ENCODE measurements at regions not wholly inside any gene's neighbourhood (a gene's known extent, or its start where the extent isn't known, plus 50 kb on each side); places are given as distances from the start of the nearest gene placed in this dataset.
"Not testable (repeated sequence)": the region's sequence is repeated elsewhere in the genome, so short reads cannot be mapped to it uniquely, and the experiment has no call there.

DNA sequence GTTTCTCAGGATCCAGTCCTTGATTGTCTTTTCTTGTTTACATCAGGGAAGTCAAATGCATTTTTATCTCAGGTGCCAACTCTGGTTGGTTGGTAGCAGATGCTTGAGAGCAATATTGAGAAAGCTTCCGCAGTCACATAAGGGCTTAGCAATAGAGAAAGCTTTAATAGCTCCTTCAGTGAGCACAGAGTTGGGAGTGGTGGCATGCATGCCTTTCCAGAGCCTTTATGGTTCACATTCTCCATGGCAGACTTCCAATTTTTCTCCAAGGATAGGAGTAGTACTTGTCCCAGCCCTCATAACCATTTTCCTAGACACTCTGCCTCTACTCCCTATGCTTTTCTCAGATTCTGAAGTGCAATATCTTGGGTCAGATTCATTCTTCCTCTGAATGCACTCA, 280.4 kb downstream of the AEBP2 start:
- no peak for DNase-seq

DNA sequence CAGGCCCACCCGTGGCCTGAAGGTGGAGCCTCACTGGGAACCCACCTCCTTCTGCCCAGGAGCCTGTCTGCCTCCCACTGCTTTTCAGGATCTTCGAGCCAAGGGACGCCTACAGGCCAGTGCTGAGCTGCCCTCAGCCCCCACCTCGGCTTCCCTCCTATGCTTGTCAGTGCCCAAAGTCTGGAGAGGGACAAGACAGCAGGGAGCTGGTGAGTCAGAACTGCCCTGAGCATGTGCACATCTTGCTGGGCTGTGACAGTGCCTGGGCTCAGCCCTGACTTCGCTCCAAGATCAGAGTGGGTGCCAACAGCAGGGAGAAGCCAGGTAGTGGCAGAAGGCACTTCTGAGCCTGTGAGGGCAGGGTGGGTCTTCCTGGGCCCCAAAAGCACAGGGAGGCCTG, 286.8 kb downstream of the AEBP2 start:
- DNase-seq = no peak

- DNase-seq = no peak
These were observed 287.3 kb downstream of the AEBP2 start for GRCh38 chr12:19726592-19726991.

- no peak for DNase-seq
These were observed 297.7 kb downstream of the AEBP2 start for GRCh38 chr12:19737019-19737418.

- no peak for DNase-seq
These were observed 300.0 kb downstream of the AEBP2 start for GRCh38 chr12:19739195-19739776.

GRCh38 chr12:19740472-19741131, 301.3 kb downstream of the AEBP2 start:
- no peak for DNase-seq

DNA sequence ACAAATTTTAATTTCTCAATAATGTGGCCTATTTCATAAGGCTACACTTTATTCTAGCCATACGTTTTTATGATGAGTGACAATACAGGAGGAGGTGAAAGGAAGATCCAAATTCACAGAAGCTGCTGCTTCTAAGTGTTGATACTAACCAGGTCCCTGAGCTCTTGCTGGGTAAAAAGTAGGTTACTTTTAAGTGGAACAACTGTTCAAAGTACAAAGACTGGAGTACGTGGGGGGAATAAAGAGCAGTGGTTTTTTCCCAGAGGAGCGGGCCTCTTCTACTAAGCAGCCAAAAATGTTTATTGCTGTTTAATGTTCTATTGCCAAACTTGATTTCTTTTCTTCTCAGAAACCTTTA, 301.8 kb downstream of the AEBP2 start:
- no peak for DNase-seq

DNA sequence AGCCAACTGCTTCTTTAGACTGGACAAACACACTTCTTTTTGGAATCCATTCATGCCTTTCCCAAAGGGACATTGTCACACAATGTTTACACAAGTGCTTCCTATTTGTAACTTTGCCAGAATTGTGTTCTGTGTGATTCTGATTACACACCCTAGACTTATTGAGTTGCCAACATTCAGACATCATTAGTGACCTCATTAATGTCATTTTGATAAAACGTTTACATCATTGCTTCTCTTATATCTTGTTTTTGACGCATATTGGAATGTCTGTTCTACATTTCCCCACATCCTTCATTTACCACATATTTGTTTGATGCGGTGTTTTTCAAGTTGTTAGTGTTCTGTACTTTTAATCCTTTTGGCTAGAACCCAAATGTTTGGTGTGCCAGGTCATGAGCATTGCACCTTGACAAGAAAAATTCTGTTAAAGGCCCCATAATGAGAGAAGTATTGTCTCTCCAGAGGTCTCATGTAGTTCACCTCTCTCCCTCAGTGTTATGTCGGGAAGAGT, 305.5 kb downstream of the AEBP2 start:
- no peak for DNase-seq

DNA sequence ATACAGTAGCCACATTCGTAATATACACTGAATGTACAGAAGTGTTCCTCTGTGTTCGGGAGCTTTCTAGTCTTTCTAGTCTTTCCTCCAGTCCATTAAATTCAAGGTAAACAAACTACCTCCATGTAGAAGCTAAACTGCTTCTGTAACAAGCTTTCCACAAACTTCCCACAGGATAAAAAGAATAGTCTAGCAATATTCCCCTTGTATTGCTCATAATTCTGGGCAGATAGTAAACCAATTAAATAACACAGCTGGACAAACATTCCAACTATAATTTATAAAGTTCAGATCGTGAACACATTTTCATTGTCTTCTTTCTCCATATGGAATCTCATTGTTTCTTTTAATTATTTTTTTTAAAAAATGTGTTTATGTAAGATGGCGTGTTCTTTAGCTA, 307.2 kb downstream of the AEBP2 start:
- DNase-seq = no peak

DNA sequence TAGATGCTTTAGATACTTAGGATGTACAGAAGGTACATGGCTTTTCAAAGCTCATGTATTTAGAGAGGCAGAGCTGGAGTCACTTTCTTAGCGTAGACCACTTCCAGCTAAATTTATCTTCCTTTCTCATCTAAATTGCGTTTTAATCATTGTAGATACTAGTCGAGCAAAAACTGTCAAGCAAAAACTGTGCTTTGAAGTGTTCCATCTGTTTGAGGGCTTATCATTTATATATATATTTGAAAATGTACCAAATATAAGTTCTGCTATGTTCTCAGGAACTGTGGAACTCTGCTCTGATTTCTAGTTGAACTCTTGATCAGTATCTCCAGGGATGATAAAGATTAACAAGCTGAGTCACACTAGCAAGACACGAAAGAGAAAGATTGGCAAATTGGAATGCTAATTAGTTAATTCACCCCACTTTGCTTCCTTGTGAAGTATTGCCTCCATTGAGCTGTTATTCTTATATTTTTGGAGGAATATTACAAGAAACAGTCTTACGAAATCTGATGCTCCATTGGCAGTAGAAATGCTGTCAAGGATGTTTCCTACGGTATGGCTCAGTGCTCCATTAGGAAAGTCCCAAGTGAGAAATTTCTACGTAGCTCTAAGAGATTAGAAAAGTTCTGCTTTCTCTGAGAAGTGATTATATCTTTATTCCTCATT, 310.7 kb downstream of the AEBP2 start:
- DNase-seq = no peak

GRCh38 chr12:19751078-19751477, 311.8 kb downstream of the AEBP2 start:
- DNase-seq = no peak

DNA sequence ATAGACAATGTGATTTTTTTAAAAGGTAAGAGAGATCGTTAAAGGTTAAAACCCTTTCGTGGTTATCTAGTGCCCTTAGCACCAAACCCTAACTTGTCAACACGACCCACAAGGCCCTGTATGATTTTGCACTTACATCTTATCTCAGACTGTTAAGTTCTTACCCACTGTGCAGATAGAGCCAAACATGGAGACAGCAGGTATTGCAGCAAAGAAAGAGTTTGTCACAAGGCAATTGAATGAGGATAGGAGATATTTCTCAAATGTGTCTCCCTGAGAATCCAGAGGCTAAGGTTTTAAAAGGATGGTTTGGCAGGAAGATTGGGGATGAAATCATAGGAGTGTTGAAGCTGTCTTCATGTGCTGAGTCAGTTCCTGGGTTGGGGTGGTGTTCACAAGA, 313.4 kb downstream of the AEBP2 start:
- DNase-seq = no peak

GRCh38 chr12:19755136-19755535, 315.8 kb downstream of the AEBP2 start:
- DNase-seq = no peak

DNA sequence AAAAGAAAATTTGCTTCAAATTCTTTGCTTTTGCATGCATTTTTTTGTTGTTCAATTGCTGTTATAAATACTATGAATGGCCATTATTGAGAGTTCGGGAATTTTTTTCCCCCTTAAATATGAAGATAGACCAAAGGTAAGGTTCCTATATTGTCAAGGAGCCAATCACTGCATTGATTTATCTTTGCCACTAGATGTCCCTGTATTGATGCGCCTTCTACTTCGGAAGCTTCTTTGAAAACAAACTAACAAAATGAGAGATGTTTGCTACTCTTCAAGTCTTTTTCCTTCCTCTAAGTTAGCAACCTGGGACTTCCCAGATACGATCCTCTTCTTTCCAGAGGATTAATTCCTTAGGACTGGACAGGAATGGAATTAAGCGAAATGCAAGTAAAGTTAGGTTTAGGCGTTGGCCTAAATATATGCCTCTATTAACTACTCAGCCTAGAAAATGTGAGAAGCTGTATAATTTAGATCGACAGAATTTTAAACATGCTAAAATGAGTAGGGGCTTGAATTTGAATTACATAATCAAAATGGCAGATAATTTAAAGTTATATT, 318.1 kb downstream of the AEBP2 start:
- DNase-seq = no peak

GRCh38 chr12:19759227-19759626, 319.9 kb downstream of the AEBP2 start:
- no peak for DNase-seq

GRCh38 chr12:19760611-19761010, 321.3 kb downstream of the AEBP2 start:
- no peak for DNase-seq

- DNase-seq = peak; percentile 25
These were observed 322.2 kb downstream of the AEBP2 start for GRCh38 chr12:19761463-19761862.

GRCh38 chr12:19763488-19763887, 324.2 kb downstream of the AEBP2 start:
- no peak for DNase-seq

DNA sequence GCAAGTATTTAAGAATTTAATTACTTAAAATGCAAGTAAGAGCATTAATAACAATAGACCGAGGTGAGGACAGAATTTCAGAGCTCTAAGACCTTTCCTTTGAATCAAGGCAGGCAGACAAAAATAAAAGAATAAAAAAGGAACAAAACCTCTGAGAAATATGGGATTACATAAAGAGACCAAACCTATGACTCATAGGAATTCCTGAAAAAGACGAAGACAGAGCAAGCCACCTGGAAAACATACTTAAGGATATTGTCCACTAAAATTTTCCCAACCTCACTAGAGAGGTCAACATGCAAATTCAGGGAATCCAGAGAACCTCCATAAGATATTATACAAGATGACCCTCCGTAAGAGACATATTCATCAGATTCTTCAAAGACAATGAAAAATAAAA, 325.1 kb downstream of the AEBP2 start:
- no peak for DNase-seq

GRCh38 chr12:19771858-19772257, 332.6 kb downstream of the AEBP2 start:
- no peak for DNase-seq

- no peak for DNase-seq
These were observed 333.5 kb downstream of the AEBP2 start for GRCh38 chr12:19772776-19773175.

DNA sequence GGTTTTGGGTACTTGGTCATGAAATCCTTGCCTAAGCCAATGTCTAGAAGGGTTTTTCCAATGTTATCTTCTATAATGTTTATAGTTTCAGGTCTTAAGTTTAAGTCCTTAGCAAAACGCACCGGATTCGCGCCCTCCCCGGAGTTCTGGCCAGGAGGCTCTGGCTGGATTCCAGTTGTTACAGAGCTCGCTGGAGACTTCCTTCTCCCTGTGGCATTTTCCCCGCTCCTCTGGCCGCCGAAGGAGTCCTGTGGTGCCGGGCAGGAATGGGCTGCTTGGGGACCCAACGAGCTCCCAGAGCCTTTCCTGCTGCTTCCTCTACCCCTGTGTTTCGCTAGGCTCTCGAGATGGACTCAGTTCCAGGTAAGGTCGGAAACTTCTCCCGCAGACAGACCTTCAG, 335.9 kb downstream of the AEBP2 start:
- DNase-seq = no peak

DNA sequence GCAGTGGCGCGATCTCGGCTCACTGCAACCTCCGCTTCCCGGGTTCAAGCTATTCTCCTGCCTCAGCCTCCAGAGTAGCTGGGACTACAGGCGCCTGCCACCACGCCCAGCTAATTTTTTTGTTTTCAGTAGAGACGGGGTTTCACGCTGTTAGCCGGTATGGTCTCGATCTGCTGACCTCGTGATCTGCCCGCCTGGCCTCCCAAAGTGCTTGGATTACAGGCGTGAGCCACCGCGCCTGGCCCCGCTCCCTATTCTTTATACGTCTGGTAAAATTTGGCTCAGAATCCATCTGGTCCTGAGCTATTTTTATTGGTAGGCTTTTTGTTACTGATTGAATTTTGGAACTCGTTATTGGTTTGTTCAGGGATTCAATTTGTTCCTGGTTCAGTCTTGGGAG, 336.7 kb downstream of the AEBP2 start:
- not testable (repeated sequence) for DNase-seq

GRCh38 chr12:19778172-19778571, 338.9 kb downstream of the AEBP2 start:
- DNase-seq = no peak
